Activated naive CD8-positive, alpha-beta T cell (primary cell): ENCODE measurements at regions not wholly inside any gene's neighbourhood (a gene's known extent, or its start where the extent isn't known, plus 50 kb on each side); places are given as distances from the start of the nearest gene placed in this dataset.
"Not testable (repeated sequence)": the region's sequence is repeated elsewhere in the genome, so short reads cannot be mapped to it uniquely, and the experiment has no call there.

Experiments used
- H3K27ac Mint-ChIP-seq: one replicate; pipeline ENCODE4 v1.8.0; 2021; ENCODE audit warnings: mixed read lengths
- H3K27me3 Mint-ChIP-seq: one replicate; pipeline ENCODE4 v1.8.0; 2021; ENCODE audit warnings: mixed read lengths
- H3K36me3 Mint-ChIP-seq: one replicate; pipeline ENCODE4 v1.8.0; 2021; ENCODE audit warnings: mixed read lengths
- H3K4me1 Mint-ChIP-seq: one replicate; pipeline ENCODE4 v1.8.0; 2021; ENCODE audit warnings: low read depth, mixed read lengths
- H3K4me3 Mint-ChIP-seq: one replicate; pipeline ENCODE4 v1.8.0; 2021; ENCODE audit warnings: mild to moderate bottlenecking, mixed read lengths
- H3K9me3 Mint-ChIP-seq: one replicate; pipeline ENCODE4 v1.8.0; 2021; ENCODE audit warnings: low read depth, mixed read lengths

- H3K4me3 Mint-ChIP-seq, H3K4me1 Mint-ChIP-seq: not testable (repeated sequence)
Observed at GRCh38 chr1:223025190-223025734, 117.8 kb downstream of the TLR5 start.

DNA sequence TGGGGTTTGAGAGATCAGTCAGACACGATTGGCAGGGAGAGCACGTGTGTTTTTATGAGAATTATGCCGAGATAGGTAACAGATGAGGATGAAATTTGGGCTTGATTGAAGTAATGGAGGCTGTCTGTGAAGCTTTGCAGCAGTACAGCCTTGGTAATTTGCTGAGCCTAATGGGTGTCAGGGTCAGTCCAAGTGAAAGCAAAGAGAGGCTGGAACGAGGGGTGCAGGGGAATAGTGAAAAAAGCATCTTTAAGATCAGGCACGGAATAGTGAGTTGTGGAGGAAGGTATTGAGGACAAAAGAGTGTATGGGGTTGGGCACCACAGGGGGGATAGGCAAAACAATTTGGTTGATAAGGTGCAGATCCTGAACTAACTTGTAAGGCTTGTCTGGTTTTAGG lies 116.4 kb downstream of the TLR5 start:
- H3K9me3 Mint-ChIP-seq, H3K27me3 Mint-ChIP-seq, H3K4me3 Mint-ChIP-seq, H3K4me1 Mint-ChIP-seq, H3K36me3 Mint-ChIP-seq, H3K27ac Mint-ChIP-seq: not testable (repeated sequence)

More at GRCh38 chr1:223025190-223025734, 117.8 kb downstream of the TLR5 start:
- H3K9me3 Mint-ChIP-seq, H3K36me3 Mint-ChIP-seq, H3K27me3 Mint-ChIP-seq, H3K27ac Mint-ChIP-seq: not testable (repeated sequence)

GRCh38 chr1:223029985-223030769 lies 112.9 kb downstream of the TLR5 start:
- Mint-ChIP-seq H3K4me1 (no peaks in the 10 kb centered on the region), H3K9me3 (no peaks in the 10 kb centered on the region), H3K36me3 (no peaks in the 10 kb centered on the region), H3K27ac (no peak overlapping the region), H3K27me3 (no peaks in the 10 kb centered on the region), H3K4me3 (no peak overlapping the region)

DNA sequence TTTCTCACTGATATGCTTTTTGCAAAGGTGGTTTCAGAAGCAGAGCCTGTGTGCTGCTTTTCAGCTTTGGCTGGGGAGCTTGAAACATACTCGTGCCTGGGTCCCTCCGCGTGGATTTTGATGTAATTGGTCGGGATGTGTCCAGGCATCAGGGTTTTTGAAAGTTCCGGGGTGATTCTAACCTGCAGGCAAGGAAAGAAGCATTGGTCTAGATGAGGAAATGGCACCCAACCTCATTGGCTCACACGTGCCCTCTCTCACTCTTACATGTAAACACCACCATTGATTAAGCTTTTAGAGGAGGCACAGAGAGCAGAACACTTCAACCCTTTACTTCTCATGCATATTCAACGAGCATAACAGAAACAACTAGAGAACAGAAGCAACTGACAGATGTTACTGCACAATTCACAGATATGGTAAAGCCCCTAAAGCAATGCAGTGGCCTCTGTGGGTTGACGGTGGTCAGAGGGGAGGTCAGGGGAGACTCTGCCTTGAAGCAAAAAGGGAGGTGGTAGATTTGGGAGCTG lies 112.1 kb downstream of the TLR5 start:
- Mint-ChIP-seq H3K27me3 (no peaks in the 10 kb centered on the region), H3K27ac (no peak overlapping the region), H3K9me3 (no peaks in the 10 kb centered on the region), H3K36me3 (no peaks in the 10 kb centered on the region), H3K4me3 (no peak overlapping the region), H3K4me1 (no peaks in the 10 kb centered on the region)

DNA sequence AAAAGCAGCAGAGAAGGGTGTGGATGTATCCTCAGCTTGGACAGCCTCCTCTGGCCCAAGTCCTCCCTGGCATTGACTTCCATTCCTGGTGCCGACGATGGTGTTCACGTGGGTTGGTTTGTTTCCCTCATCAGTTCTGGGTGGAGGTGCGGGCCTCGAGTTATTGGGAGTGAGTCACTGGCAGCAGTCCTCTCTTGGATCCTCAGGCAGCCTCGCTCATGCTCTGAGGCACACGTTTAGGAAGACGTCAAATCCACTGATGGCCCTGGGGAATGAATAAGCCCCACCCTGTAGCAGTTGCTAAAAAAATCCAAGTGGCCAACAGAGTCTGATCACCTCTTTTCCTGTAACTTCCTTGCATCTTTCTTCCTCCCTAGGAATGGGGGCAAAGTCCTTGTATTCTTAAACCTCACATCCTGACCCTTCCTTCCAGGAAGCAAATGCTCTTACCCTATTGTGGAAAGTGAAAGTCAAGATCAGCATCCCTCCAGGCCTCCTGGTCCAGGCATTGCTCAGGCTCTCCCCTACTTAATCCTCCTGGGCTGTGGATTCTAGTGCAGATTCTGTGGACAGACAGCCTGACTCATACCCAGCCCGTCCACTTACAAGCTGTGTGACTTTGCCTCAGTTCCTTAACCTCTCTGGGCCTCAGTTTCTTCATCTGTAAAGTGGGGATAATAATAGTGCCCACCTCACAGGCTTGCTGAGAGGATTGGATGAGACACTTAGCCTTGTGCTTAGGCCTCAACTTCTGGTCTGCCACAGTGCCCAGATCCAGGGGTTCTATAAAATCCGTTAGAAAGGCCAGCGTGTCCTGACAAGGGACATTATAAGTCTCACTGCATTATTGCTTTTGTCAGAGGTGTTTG lies 111.1 kb downstream of the TLR5 start:
- no peaks in the 10 kb centered on the region for H3K36me3 Mint-ChIP-seq
- H3K9me3 Mint-ChIP-seq: no peaks in the 10 kb centered on the region
- H3K4me1 Mint-ChIP-seq: no peaks in the 10 kb centered on the region
- no peak overlapping the region for H3K27ac Mint-ChIP-seq
- no peaks in the 10 kb centered on the region for H3K27me3 Mint-ChIP-seq
- H3K4me3 Mint-ChIP-seq: no peak overlapping the region

- Mint-ChIP-seq H3K27ac (no peak overlapping the region), H3K4me3 (no peak overlapping the region), H3K27me3 (peaks cover 3% of the 10 kb centered on the region), H3K36me3 (no peaks in the 10 kb centered on the region), H3K4me1 (no peaks in the 10 kb centered on the region), H3K9me3 (no peaks in the 10 kb centered on the region)
Observed at GRCh38 chr1:223033658-223034057, 109.4 kb downstream of the TLR5 start.

- peaks cover 3% of the 10 kb centered on the region for H3K27me3 Mint-ChIP-seq
- no peaks in the 10 kb centered on the region for H3K9me3 Mint-ChIP-seq
- no peaks in the 10 kb centered on the region for H3K36me3 Mint-ChIP-seq
- no peak overlapping the region for H3K4me3 Mint-ChIP-seq
- no peak overlapping the region for H3K27ac Mint-ChIP-seq
- H3K4me1 Mint-ChIP-seq: no peaks in the 10 kb centered on the region
Observed at GRCh38 chr1:223034270-223034798, 108.7 kb downstream of the TLR5 start.

DNA sequence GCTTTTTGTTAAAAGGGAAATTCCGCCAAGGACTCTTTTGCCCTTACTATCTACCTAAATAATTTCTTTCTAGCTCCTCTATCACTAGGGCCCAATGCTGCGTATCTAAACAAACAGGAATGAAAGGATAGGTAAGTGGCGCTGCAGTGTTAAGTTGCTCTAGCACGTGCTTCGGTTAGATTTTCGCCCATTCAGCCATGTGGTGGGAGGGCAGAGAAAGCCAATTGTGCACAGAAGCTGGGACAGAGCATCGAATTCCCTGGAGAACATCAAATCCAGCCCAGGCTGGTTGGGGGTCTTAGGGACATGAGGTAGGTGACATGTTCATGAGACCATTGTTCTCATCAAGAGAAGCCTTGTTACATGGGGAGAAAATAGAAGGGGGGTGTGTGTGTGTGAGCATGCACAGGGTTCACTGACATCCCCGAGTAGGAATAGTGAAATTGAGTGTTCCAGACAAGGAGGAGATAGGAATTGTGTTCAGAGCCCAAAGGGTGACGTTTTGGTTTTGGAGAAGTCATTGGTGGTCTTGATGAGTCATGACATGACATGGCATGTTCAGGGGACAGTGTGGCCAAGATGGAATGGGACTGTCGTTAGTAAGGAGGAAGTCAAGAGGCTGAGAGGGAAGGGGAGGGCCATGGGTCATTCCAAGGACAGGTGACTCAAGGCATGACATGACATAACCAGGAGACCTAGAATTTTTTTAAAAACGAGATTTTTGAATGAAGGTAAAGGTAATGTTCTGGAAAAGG lies 107.1 kb downstream of the TLR5 start:
- H3K9me3 Mint-ChIP-seq: no peaks in the 10 kb centered on the region
- no peaks in the 10 kb centered on the region for H3K4me1 Mint-ChIP-seq
- H3K27me3 Mint-ChIP-seq: peaks cover 9% of the 10 kb centered on the region
- no peaks in the 10 kb centered on the region for H3K36me3 Mint-ChIP-seq
- H3K27ac Mint-ChIP-seq: no peak overlapping the region
- H3K4me3 Mint-ChIP-seq: no peak overlapping the region

DNA sequence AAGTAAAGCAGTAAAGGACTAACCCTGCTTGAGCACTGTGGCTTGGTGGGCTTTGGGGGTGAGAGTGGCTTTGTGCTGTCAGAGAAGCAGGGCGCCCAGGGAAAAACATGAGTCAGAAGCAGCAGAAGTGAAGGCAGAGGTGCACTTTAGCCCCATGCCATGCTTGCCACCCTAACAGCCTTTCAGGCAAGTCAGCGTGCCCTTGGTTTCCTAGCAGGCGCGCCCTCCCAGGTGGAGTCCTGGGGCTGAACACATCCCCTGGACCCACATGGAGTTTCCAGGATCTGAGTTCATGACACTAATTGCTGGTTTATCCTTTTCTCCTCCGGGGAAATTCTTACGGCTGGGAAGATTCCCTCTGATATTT lies 106.6 kb downstream of the TLR5 start:
- Mint-ChIP-seq H3K36me3 (no peaks in the 10 kb centered on the region), H3K9me3 (no peaks in the 10 kb centered on the region), H3K4me1 (no peaks in the 10 kb centered on the region), H3K27ac (no peak overlapping the region), H3K4me3 (no peak overlapping the region), H3K27me3 (peaks cover 9% of the 10 kb centered on the region)

- no peaks in the 10 kb centered on the region for H3K4me1 Mint-ChIP-seq
- no peak overlapping the region for H3K27ac Mint-ChIP-seq
- H3K27me3 Mint-ChIP-seq: peaks cover 9% of the 10 kb centered on the region
- no peak overlapping the region for H3K4me3 Mint-ChIP-seq
- no peaks in the 10 kb centered on the region for H3K9me3 Mint-ChIP-seq
- H3K36me3 Mint-ChIP-seq: no peaks in the 10 kb centered on the region
Observed at GRCh38 chr1:223037845-223038244, 105.2 kb downstream of the TLR5 start.

- Mint-ChIP-seq H3K27me3 (peaks cover 9% of the 10 kb centered on the region), H3K36me3 (no peaks in the 10 kb centered on the region), H3K27ac (no peak overlapping the region), H3K4me1 (no peaks in the 10 kb centered on the region), H3K4me3 (no peak overlapping the region), H3K9me3 (no peaks in the 10 kb centered on the region)
Observed at GRCh38 chr1:223038288-223039006, 104.6 kb downstream of the TLR5 start.

DNA sequence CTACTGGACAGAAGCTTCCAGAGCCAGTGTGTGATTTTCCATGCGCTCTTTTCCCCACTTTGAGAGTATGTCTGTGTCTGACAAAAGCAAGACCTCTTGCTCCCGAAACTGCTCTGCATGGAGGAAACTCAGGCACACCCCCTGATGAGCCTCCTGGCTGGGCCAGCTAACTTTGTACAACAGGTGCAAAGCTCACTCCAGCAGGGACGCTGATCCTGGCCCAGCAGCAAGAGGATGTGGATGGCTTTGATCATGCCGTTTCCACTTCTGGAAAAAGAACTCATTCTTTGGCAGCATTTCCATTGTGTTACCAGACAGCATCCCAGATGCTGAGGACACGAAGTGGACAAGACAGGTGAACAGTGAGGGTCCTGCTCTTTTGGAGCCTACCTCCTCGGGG lies 103.1 kb downstream of the TLR5 start:
- H3K4me1 Mint-ChIP-seq: no peaks in the 10 kb centered on the region
- H3K9me3 Mint-ChIP-seq: no peaks in the 10 kb centered on the region
- H3K4me3 Mint-ChIP-seq: no peak overlapping the region
- H3K27ac Mint-ChIP-seq: no peak overlapping the region
- no peaks in the 10 kb centered on the region for H3K36me3 Mint-ChIP-seq
- H3K27me3 Mint-ChIP-seq: peaks cover 9% of the 10 kb centered on the region

- H3K27me3 Mint-ChIP-seq: peaks cover 9% of the 10 kb centered on the region
- no peak overlapping the region for H3K4me3 Mint-ChIP-seq
Observed at GRCh38 chr1:223041481-223041880, 101.6 kb downstream of the TLR5 start.

More at GRCh38 chr1:223041481-223041880, 101.6 kb downstream of the TLR5 start:
- Mint-ChIP-seq H3K9me3 (no peaks in the 10 kb centered on the region), H3K27ac (no peak overlapping the region), H3K4me1 (no peaks in the 10 kb centered on the region), H3K36me3 (no peaks in the 10 kb centered on the region)
